ENCODE measurements at regions not wholly inside any gene's neighbourhood (a gene's known extent, or its start where the extent isn't known, plus 50 kb on each side); places are given as distances from the start of the nearest gene placed in this dataset.

GRCh38 chr7:37504801-37505200 lies 56.1 kb upstream of the ELMO1 start:
- no peak for DNase-seq

GRCh38 chr7:37505750-37506353 lies 57.2 kb upstream of the ELMO1 start:
- DNase-seq, result no peak

- DNase-seq, result no peak
Observed at GRCh38 chr7:37508118-37508517, 59.5 kb upstream of the ELMO1 start.

GRCh38 chr7:37510043-37510634 lies 61.5 kb upstream of the ELMO1 start:
- DNase-seq, result no peak

GRCh38 chr7:37511915-37512314 lies 63.3 kb upstream of the ELMO1 start:
- DNase-seq, result no peak

GRCh38 chr7:37514497-37514896 lies 65.8 kb upstream of the ELMO1 start:
- DNase-seq, result no peak

GRCh38 chr7:37516664-37517063 lies 68.0 kb upstream of the ELMO1 start:
- no peak for DNase-seq

- DNase-seq, result no peak
Observed at GRCh38 chr7:37518266-37518665, 69.6 kb upstream of the ELMO1 start.

- DNase-seq, result no peak
Observed at GRCh38 chr7:37524056-37524455, 75.4 kb upstream of the ELMO1 start.

GRCh38 chr7:37524797-37525196 lies 76.1 kb upstream of the ELMO1 start:
- no peak for DNase-seq

- DNase-seq, result no peak
Observed at GRCh38 chr7:37526623-37527022, 78.0 kb upstream of the ELMO1 start.

- no peak for DNase-seq
Observed at GRCh38 chr7:37527109-37527508, 78.4 kb upstream of the ELMO1 start.

GRCh38 chr7:37531225-37531624 lies 82.6 kb upstream of the ELMO1 start:
- DNase-seq, result no peak

- no peak for DNase-seq
Observed at GRCh38 chr7:37532636-37533035, 84.0 kb upstream of the ELMO1 start.

- DNase-seq, result no peak
Observed at GRCh38 chr7:37534893-37535610, 86.4 kb upstream of the ELMO1 start.

GRCh38 chr7:37535841-37536240 lies 87.2 kb upstream of the ELMO1 start:
- DNase-seq, result no peak

- DNase-seq, result no peak
Observed at GRCh38 chr7:37536706-37537105, 88.0 kb upstream of the ELMO1 start.

- no peak for DNase-seq
Observed at GRCh38 chr7:37537439-37537838, 88.8 kb upstream of the ELMO1 start.

GRCh38 chr7:37538945-37539344 lies 90.3 kb upstream of the ELMO1 start:
- DNase-seq, result no peak

- no peak for DNase-seq
Observed at GRCh38 chr7:37540917-37541316, 92.3 kb upstream of the ELMO1 start.

GRCh38 chr7:37541810-37542443 lies 93.3 kb upstream of the ELMO1 start:
- no peak for DNase-seq

- no peak for DNase-seq
Observed at GRCh38 chr7:37545619-37546534, 97.2 kb upstream of the ELMO1 start.

- DNase-seq, result no peak
Observed at GRCh38 chr7:37546677-37547076, 98.0 kb upstream of the ELMO1 start.

Data from kidney glomerular epithelial cell (primary cell).